ENCODE measurements at regions not wholly inside any gene's neighbourhood (a gene's known extent, or its start where the extent isn't known, plus 50 kb on each side); places are given as distances from the start of the nearest gene placed in this dataset.

GRCh38 chr7:145324081-145324480 lies 488.2 kb upstream of the TPK1 start (continued):
- TF ChIP-seq CHD7 (IDR thresholded peaks at IDR 0.05; ENCODE audit: low read depth, low read length) (peak; percentile 47), RAD51 (IDR thresholded peaks at IDR 0.05; ENCODE audit: borderline replicate concordance, low read depth) (no peak), MED1 (CRISPR knock-in tag; IDR thresholded peaks at IDR 0.05; ENCODE audit: borderline replicate concordance) (0 out of 2 replicates have a peak, but pooled peaks have one; percentile 46), ZNF830 (CRISPR knock-in tag; IDR thresholded peaks at IDR 0.05) (no peak), E2F4 (CRISPR knock-in tag; IDR thresholded peaks at IDR 0.05; ENCODE audit: low read depth) (no peak), NEUROD1 (IDR thresholded peaks at IDR 0.05; ENCODE audit: borderline replicate concordance, low read depth, low read length, partially characterized antibody) (no peak), KAT2B (IDR thresholded peaks at IDR 0.05; ENCODE audit: low read depth, low read length) (no peak), FIP1L1 (IDR thresholded peaks at IDR 0.05; ENCODE audit: low read depth, low read length, poor library complexity, severe bottlenecking) (no peak), EZH2 (IDR thresholded peaks at IDR 0.05; ENCODE audit: borderline replicate concordance, low read depth, low read length) (no peak)

All from K562 (cell line).